ENCODE measurements at regions not wholly inside any gene's neighbourhood (a gene's known extent, or its start where the extent isn't known, plus 50 kb on each side); places are given as distances from the start of the nearest gene placed in this dataset.
"Not testable (repeated sequence)": the region's sequence is repeated elsewhere in the genome, so short reads cannot be mapped to it uniquely, and the experiment has no call there.

DNA sequence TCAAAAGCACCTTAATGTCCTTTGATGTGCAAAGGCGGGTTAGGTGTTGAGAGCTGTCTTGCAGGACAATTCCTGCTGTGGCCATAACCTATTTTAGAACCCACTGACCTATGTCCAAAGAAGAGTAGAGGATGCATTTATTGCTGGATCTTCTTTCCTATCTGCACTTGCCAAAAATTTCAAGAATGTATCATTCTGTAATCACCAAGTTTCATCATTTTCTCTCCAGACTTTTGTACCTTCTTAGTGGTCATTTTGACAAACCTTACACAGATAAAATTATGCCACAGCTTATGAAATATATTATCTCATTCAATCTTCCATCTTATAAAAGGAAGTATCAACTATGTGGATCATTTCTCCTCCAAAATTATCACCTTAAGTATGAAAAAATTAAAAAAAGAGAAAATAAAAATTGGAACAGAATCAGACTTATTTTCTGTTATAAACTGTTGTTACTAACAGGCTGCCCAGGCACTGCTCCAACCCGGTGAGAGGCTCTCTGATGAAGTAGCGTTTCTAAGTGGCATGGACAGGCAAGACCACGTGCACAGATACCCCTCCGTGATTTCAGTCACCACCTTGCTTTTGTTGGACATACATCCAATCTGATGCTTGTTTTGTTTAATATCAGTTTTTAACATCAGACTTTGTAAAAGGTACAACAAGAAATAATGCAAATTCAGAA, 559.9 kb upstream of the ID2 start:
- TF ChIP-seq, protein P1, sequence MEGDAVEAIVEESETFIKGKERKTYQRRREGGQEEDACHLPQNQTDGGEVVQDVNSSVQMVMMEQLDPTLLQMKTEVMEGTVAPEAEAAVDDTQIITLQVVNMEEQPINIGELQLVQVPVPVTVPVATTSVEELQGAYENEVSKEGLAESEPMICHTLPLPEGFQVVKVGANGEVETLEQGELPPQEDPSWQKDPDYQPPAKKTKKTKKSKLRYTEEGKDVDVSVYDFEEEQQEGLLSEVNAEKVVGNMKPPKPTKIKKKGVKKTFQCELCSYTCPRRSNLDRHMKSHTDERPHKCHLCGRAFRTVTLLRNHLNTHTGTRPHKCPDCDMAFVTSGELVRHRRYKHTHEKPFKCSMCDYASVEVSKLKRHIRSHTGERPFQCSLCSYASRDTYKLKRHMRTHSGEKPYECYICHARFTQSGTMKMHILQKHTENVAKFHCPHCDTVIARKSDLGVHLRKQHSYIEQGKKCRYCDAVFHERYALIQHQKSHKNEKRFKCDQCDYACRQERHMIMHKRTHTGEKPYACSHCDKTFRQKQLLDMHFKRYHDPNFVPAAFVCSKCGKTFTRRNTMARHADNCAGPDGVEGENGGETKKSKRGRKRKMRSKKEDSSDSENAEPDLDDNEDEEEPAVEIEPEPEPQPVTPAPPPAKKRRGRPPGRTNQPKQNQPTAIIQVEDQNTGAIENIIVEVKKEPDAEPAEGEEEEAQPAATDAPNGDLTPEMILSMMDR (IDR thresholded peaks at IDR 0.05; ENCODE audit: control extremely low read depth, extremely low read depth, low read depth, missing control alignments) = no peak
- POLR2A ChIA-PET = no interaction called here
- no peak for DNase-seq (ENCODE audit: extremely low spot score)
- CTCF ChIA-PET = no interaction called here

DNA sequence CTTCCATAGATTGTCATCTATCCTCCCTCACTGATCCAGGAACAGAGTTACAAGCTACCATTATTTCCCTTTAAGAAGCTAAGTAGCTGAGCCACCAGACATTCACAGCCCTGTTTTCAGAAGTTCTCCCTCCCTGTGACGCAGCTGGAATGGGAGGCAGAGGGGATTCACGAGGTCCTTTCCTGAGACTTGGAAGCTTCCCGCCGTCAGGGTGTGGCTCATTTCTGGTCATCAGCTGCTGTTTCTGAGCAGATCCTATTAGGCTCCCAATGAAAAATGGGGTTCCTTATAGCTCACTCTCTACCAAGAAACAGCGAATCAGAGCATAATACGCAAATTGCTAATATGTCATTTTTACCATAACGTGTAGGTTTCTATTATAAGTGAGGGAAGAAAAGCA, 559.3 kb upstream of the ID2 start:
- ChIA-PET POLR2A (no interaction called here), CTCF (no interaction called here)
- DNase-seq (ENCODE audit: extremely low spot score) = no peak
- TF ChIP-seq, protein P1 (IDR thresholded peaks at IDR 0.05; ENCODE audit: control extremely low read depth, extremely low read depth, low read depth, missing control alignments) = no peak

DNA sequence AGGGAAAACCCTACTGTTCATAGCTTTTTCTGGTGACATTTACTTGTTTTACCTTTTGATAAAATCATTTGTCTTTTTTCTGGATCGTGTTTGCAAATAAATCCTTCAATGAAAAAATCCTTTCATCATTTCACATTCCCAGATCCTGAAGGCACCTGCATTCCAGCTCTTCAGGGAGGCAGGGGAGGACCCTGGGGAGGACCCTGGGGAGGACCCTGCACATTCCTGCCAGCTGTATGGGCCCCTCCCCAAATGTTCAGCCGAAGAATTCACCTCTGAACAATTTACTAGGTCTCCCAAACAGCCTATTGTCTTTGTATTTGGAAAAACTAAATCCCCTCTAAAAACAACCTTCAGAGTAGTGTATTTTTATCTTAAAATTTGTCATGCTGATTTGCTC, 558.4 kb upstream of the ID2 start:
- CTCF ChIA-PET = no interaction called here
- POLR2A ChIA-PET = no interaction called here
- DNase-seq (ENCODE audit: extremely low spot score) = no peak
- TF ChIP-seq, protein P1 (IDR thresholded peaks at IDR 0.05; ENCODE audit: control extremely low read depth, extremely low read depth, low read depth, missing control alignments) = no peak

DNA sequence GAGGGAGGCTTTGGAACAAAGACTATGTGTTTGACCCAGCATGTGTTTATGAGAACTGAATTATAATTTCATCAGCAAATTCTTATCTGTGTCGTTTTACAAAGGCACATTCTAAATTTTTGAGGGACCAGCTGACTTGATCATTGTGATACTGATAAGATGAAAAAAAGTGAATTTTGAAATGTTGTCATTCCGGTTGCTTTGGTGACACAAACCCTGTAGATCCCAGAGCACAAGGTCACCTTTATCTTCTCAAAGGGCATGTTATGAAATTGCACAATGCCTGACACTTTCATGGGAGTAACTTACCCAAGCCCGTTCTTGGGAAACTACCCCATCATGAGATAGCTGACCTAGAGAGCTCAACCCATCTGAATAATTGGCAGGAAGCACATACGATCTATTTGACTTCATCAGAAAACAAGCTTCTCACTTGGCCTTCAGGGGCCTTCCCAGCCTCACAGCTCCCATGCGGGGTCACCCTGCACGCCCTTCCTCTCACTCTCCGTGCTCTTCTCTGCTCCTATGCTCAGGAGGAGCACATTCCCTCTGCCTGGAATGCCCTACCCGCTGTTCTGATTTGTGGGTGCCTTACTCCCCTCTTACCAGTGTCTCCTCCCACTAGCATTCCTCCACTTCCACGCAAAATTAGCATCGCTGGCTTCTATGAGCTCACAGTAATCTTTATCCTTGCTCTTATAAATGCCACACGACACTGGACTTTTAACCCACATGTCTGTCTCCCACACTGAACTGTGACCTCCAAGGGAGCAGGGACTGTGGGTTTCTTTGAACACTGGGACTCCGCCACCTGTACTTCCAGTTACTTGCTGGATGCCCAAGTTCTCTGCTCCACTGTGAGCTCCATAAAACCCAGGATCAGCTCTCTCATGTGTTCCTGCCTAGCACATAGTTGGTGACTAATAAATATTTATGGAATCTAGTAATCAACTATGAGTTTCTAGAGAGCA, 555.8 kb upstream of the ID2 start:
- ChIA-PET CTCF (no interaction called here), POLR2A (no interaction called here)
- TF ChIP-seq, protein P1 (IDR thresholded peaks at IDR 0.05; ENCODE audit: control extremely low read depth, extremely low read depth, low read depth, missing control alignments) = no peak
- DNase-seq (ENCODE audit: extremely low spot score) = no peak

DNA sequence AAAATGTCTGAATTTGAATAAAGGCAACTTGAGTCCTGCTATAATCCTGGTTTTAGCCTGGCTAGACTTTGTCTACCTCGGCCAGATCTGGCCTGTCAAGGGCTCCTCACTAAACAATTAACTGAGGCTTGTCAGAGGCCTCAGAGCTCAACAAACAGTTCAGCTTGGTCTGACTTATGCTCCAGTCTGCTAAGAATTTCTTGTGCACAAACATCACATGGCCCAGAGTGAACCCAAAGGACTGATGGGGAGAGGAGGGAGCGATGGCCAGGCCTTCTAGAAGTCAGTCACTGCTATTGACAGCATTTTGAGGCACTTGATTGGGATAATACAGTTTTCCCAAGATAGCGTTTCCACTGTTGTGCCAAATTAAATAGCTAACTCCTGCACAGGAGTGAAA, 555.1 kb upstream of the ID2 start:
- POLR2A ChIA-PET = no interaction called here
- TF ChIP-seq, protein P1 (IDR thresholded peaks at IDR 0.05; ENCODE audit: control extremely low read depth, extremely low read depth, low read depth, missing control alignments) = no peak
- CTCF ChIA-PET = no interaction called here
- DNase-seq (ENCODE audit: extremely low spot score) = no peak

DNA sequence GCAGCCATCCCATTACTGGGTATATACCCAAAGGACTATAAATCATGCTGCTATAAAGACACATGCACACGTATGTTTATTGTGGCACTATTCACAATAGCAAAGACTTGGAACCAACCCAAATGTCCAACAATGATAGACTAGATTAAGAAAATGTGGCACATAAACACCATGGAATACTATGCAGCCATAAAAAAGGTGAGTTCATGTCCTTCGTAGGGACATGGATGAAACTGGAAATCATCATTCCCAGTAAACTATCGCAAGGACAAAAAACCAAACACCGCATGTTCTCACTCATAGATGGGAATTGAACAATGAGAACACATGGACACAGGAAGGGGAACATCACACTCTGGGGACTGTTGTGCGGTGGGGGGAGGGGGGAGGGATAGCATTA, 550.4 kb upstream of the ID2 start:
- DNase-seq (ENCODE audit: extremely low spot score); CTCF ChIA-PET; POLR2A ChIA-PET: not testable (repeated sequence)

DNA sequence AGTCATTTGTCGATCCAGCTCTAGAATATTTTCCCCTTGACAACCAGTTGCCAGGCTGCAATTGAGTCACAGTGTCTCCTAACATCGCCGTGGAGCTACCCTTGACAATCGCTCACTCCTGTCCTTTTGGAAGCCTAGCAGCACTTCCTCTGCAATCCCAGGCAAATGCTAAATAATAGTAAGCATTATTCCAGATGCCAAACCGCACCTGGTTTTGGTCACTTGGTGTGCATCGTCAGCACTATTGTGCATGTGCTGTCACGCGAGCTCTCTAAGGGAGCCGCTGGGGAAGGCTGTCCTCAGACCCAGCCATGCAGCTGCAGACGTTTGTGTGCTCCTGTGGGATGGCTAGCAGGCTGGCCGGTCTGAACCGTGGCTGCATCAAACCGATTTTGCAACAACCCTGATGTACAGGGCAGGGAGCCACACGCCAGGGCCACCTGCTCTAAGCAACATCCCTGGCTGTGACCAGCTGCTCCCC, 549.5 kb upstream of the ID2 start:
- ChIA-PET CTCF (interaction anchor here (1.1 kb wide), 1 partner anchor 17 kb away, joined by 3 read pairs; no protein-coding TSS in a partner anchor), POLR2A (no interaction called here)
- DNase-seq (ENCODE audit: extremely low spot score) = no peak
- TF ChIP-seq, protein P1 (IDR thresholded peaks at IDR 0.05; ENCODE audit: control extremely low read depth, extremely low read depth, low read depth, missing control alignments) = no peak
